B cell (primary cell): ENCODE measurements at regions not wholly inside any gene's neighbourhood (a gene's known extent, or its start where the extent isn't known, plus 50 kb on each side); places are given as distances from the start of the nearest gene placed in this dataset.

Experiments used
- ATAC-seq: fragments of 200-7000 bp; cut with Tn5 transposase; one replicate; pipeline ENCODE4 v1.10.0; 2021; ENCODE audit warnings: low read depth, mild to moderate bottlenecking, moderate number of reproducible peaks, moderate library complexity
- CTCF ChIA-PET: fragments of 350-600 bp; sonication (Branson Sonifier 250); formaldehyde crosslinking; loops from one replicate; lab custom pipeline; 2021; ENCODE audit warnings: antibody characterized with exemption, inconsistent platforms; lab: Charles Lee
- POLR2A ChIA-PET: fragments of 350-600 bp; sonication (Branson Sonifier 250); formaldehyde crosslinking; loops from one replicate; lab custom pipeline; 2021; ENCODE audit warnings: antibody characterized with exemption; lab: Charles Lee
- DNase-seq: peaks from one replicate; pipeline ENCODE4 v3.0.0; 2013
- H2AFZ ChIP-seq: 2 replicates; pipeline ENCODE4 v1.6.1; 2012; ENCODE audit warnings: mild to moderate bottlenecking, low read depth, low read length; ENCODE audit not compliant: insufficient read depth, poor library complexity, severe bottlenecking
- H3K27ac ChIP-seq, 2 donors: 1 replicate in 1 of 2; 2 replicates in 1 of 2; pipeline ENCODE4 v1.5.1; 2012 to 2013; ENCODE audit warnings: low read length in 2 of 2, mild to moderate bottlenecking in 2 of 2, moderate library complexity in 1 of 2
- H3K27me3 ChIP-seq, 4 experiments: fragments of 200-600 bp in 1 of 4; sonication (generic) in 1 of 4; replicated peaks in 1 of 4; 1 replicate in 2 of 4; 2 replicates in 2 of 4; pipeline versions ENCODE4 v1.6.1 to v1.7.0; 2013 to 2016; ENCODE audit warnings: low read length in 3 of 4, mild to moderate bottlenecking in 2 of 4, mixed read lengths in 1 of 4, moderate library complexity in 1 of 4; ENCODE audit not compliant: insufficient read depth in 4 of 4, control insufficient read depth in 3 of 4; ENCODE audit errors: control extremely low read depth in 1 of 4
- H3K36me3 ChIP-seq, 2 experiments: replicated peaks in 1 of 2; 1 replicate in 1 of 2; 2 replicates in 1 of 2; pipeline versions ENCODE4 v1.6.1 to v1.7.1; 2013; ENCODE audit warnings: low read length in 1 of 2; ENCODE audit not compliant: insufficient read depth in 2 of 2, control insufficient read depth in 1 of 2; ENCODE audit errors: control extremely low read depth in 1 of 2, extremely low read depth in 1 of 2
- H3K4me1 ChIP-seq, 2 donors: fragments of 200-600 bp in 1 of 2; sonication (generic) in 1 of 2; 1 replicate in 1 of 2; 2 replicates in 1 of 2; pipeline versions ENCODE4 v1.5.1 to v1.6.1; 2013 to 2017; ENCODE audit warnings: low read length in 2 of 2; ENCODE audit not compliant: control insufficient read depth in 2 of 2, insufficient read depth in 2 of 2
- H3K4me2 ChIP-seq: replicated peaks from 2 replicates; pipeline ENCODE3; 2012; ENCODE audit warnings: mild to moderate bottlenecking, low read depth, low read length; ENCODE audit not compliant: poor library complexity, severe bottlenecking
- H3K4me3 ChIP-seq, 5 experiments: fragments of 200-600 bp in 1 of 5; sonication (generic) in 1 of 5; 1 replicate in 3 of 5; 2 replicates in 2 of 5; pipeline versions ENCODE4 v1.5.1 to v1.7.0; 2011 to 2016; ENCODE audit warnings: low read length in 4 of 5, mild to moderate bottlenecking in 4 of 5, low read depth in 2 of 5, control low read depth in 1 of 5, moderate library complexity in 1 of 5; ENCODE audit not compliant: insufficient read depth in 1 of 5; ENCODE audit errors: control extremely low read depth in 1 of 5, extremely low read depth in 1 of 5
- H3K79me2 ChIP-seq: fragments of 200-600 bp; sonication (generic); one replicate; pipeline ENCODE4 v1.6.0; 2016; ENCODE audit warnings: low read length; ENCODE audit not compliant: control insufficient read depth, insufficient read depth
- H3K9ac ChIP-seq: fragments of 200-600 bp; sonication (generic); 2 replicates; pipeline ENCODE4 v1.6.1; 2017; ENCODE audit warnings: mild to moderate bottlenecking, low read length, moderate library complexity
- H3K9me3 ChIP-seq, 3 donors: one replicate each; pipeline versions ENCODE4 v1.6.1 to v1.7.1; 2013; ENCODE audit warnings: low read length in 2 of 3; ENCODE audit not compliant: control insufficient read depth in 2 of 3, insufficient read depth in 1 of 3; ENCODE audit errors: control extremely low read depth in 1 of 3
- H4K20me1 ChIP-seq: 2 replicates; pipeline ENCODE4 v1.6.0; 2012; ENCODE audit warnings: mild to moderate bottlenecking, low read length; ENCODE audit not compliant: insufficient read depth, control insufficient read depth, poor library complexity, severe bottlenecking
- H3K27ac Mint-ChIP-seq: one replicate; pipeline ENCODE4 v1.8.0; 2021; ENCODE audit warnings: mixed read lengths
- H3K27me3 Mint-ChIP-seq: one replicate; pipeline ENCODE4 v1.8.0; 2021; ENCODE audit warnings: mixed read lengths
- H3K4me1 Mint-ChIP-seq: one replicate; pipeline ENCODE4 v1.8.0; 2021; ENCODE audit warnings: mixed read lengths
- H3K4me3 Mint-ChIP-seq: one replicate; pipeline ENCODE4 v1.8.0; 2021; ENCODE audit warnings: mixed read lengths
- H3K9me3 Mint-ChIP-seq: one replicate; pipeline ENCODE4 v1.8.0; 2022; ENCODE audit warnings: mixed read lengths; ENCODE audit not compliant: insufficient read depth
- CTCF ChIP-seq: fragments of 200-600 bp; IDR thresholded peaks from one replicate; pipeline ENCODE4 v1.8.0; 2022; ENCODE audit warnings: antibody characterized with exemption, mild to moderate bottlenecking
- EZH2 ChIP-seq: IDR thresholded peaks from 2 replicates; pipeline ENCODE4 v1.6.1; 2012; ENCODE audit warnings: borderline replicate concordance, low read depth, mild to moderate bottlenecking, moderate library complexity, low read length; ENCODE audit not compliant: insufficient read depth, poor library complexity, severe bottlenecking
- WGBS: methylation state at CpG from one replicate; pipeline ENCODE4 v1.1.5; 2013; ENCODE audit warnings: missing lambda C conversion rate; ENCODE audit not compliant: insufficient coverage; 5-methylcytosine and 5-hydroxymethylcytosine counted together
- intact Hi-C: fragments of 100-400 bp; cut with micrococcal nuclease; formaldehyde crosslinking; loops from one replicate; pipeline ENCODE4 v1.10.0; 2022

DNA sequence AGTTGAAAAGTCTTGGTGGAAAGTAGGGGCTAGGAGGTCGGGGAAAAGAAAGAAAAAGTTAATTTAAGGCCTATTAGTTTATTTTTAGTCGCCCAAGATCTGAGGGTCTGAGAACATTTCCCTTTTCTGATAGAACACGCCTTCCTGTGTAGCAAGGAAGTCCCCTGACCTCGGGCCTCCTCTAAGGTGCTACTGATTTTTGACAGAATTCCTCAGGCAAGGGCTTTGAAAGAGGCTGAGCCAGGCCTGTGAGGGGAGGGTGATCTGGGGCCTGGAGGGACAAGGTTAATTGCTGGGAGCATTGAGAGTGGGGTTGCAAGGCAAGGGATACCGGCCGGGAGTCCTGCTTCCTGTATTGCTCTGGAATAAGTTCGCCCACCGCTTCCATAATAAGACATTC, 131.4 kb upstream of the MYCN start:
- ATAC-seq (no peak), DNase-seq (no peak)
- Histone ChIP-seq H3K36me3 (no peaks in the 10 kb centered on the region), H3K4me3 (no peak overlapping the region), H3K9ac (no peak overlapping the region), H2AFZ (no peak overlapping the region), H3K79me2 (no peaks in the 10 kb centered on the region), H3K27ac (no peak overlapping the region), H3K9me3 (no peaks in the 10 kb centered on the region), H4K20me1 (no peaks in the 10 kb centered on the region), H3K4me1 (no peaks in the 10 kb centered on the region), H3K27me3 (no peaks in the 10 kb centered on the region), H3K4me2 (no peak overlapping the region)
- Mint-ChIP-seq H3K27me3 (peaks cover 8% of the 10 kb centered on the region), H3K9me3 (no peaks in the 10 kb centered on the region), H3K4me1 (no peaks in the 10 kb centered on the region), H3K4me3 (no peak overlapping the region), H3K27ac (no peak overlapping the region)
- ChIA-PET CTCF (no interaction called here), POLR2A (no interaction called here)
- 40% methylated on average over 8 of the region's 8 CpGs for whole genome bisulfite sequencing
- intact Hi-C loops = no loop called here
- no peak for TF ChIP-seq EZH2
- TF ChIP-seq CTCF = no peak

DNA sequence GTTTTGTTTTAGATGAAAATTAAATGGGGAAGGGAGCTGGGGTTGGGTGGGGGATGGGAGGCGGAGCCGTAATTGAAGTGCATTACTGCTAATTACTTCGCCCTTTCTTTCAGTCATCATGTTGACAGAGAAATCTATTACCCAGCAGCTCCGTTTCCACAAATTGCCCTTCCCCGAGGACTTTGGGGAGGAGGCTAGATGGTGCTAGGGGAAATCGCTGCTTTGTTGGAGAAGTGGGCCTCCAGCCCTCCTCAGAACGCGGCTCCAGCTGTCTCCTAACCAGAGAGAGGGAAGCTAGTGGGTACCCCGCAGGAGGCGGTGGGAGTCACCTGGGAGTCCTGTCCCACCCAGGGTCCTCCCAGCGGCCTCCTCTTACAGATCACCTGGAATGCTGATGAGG, 130.9 kb upstream of the MYCN start:
- Histone ChIP-seq H3K4me2 (no peak overlapping the region), H3K9ac (no peak overlapping the region), H3K79me2 (no peaks in the 10 kb centered on the region), H3K27ac (no peak overlapping the region), H3K4me3 (no peak overlapping the region), H3K9me3 (no peaks in the 10 kb centered on the region), H3K36me3 (no peaks in the 10 kb centered on the region), H2AFZ (no peak overlapping the region), H3K4me1 (no peaks in the 10 kb centered on the region), H4K20me1 (no peaks in the 10 kb centered on the region), H3K27me3 (no peaks in the 10 kb centered on the region)
- no peak for DNase-seq
- 77% methylated on average over 8 of the region's 11 CpGs for WGBS
- ChIA-PET POLR2A (no interaction called here), CTCF (no interaction called here)
- intact Hi-C loops = no loop called here
- ATAC-seq = no peak
- H3K27me3 Mint-ChIP-seq = peaks cover 8% of the 10 kb centered on the region
- no peak overlapping the region for H3K4me3 Mint-ChIP-seq
- no peaks in the 10 kb centered on the region for H3K4me1 Mint-ChIP-seq
- no peaks in the 10 kb centered on the region for H3K9me3 Mint-ChIP-seq
- TF ChIP-seq CTCF = no peak
- TF ChIP-seq EZH2 = no peak
- H3K27ac Mint-ChIP-seq = no peak overlapping the region
